Caco-2 (cell line): ENCODE measurements at regions not wholly inside any gene's neighbourhood (a gene's known extent, or its start where the extent isn't known, plus 50 kb on each side); places are given as distances from the start of the nearest gene placed in this dataset.

Source experiments
- BruUV-seq: library from RNA; stranded (reverse); fragments of 400-500 nt; replicated peaks from 2 replicates; lab custom pipeline; 2021; lab: Mats Ljungman, UMichigan
- CTCF ChIA-PET: fragments of 300-600 bp; sonication (Branson Sonifier 250); formaldehyde crosslinking; loops from one replicate; lab custom pipeline; 2022; ENCODE audit warnings: antibody characterized with exemption; lab: Charles Lee
- POLR2A ChIA-PET: fragments of 300-600 bp; sonication (Branson Sonifier 250); formaldehyde crosslinking; loops from one replicate; lab custom pipeline; 2022; ENCODE audit warnings: antibody characterized with exemption; lab: Charles Lee
- DNase-seq, 2 experiments: peaks; one replicate each; pipeline versions ENCODE4 v3.0.0 to v3.0.0-alpha.2; 2020 to 2022
- H3K27me3 ChIP-seq: replicated peaks from 2 replicates; pipeline ENCODE4 v1.6.0; 2011; ENCODE audit warnings: low read length; ENCODE audit not compliant: control insufficient read depth, insufficient read depth
- H3K36me3 ChIP-seq: 2 replicates; pipeline ENCODE4 v1.5.1; 2011; ENCODE audit warnings: low read length; ENCODE audit not compliant: control insufficient read depth, insufficient read depth
- H3K4me1 ChIP-seq: fragments of 250-450 bp; sonication (Bioruptor Pico); 2 replicates; pipeline ENCODE4 v1.5.1; 2020; ENCODE audit warnings: mild to moderate bottlenecking
- H3K4me3 ChIP-seq: 2 replicates; pipeline ENCODE4 v1.5.1; 2011; ENCODE audit warnings: low read depth, mild to moderate bottlenecking, control low read depth, low read length
- H3K9me3 ChIP-seq: fragments of 250-450 bp; sonication (Bioruptor Pico); 2 replicates; pipeline ENCODE4 v1.5.1; 2020; ENCODE audit warnings: mild to moderate bottlenecking, moderate library complexity
- H3K27ac Mint-ChIP-seq: one replicate; pipeline ENCODE4 v1.8.0; 2022; ENCODE audit warnings: mixed read lengths; ENCODE audit not compliant: unreplicated experiment
- H3K27me3 Mint-ChIP-seq: one replicate; pipeline ENCODE4 v1.8.0; 2022; ENCODE audit warnings: mixed read lengths; ENCODE audit not compliant: insufficient read depth, unreplicated experiment
- H3K36me3 Mint-ChIP-seq: one replicate; pipeline ENCODE4 v1.8.0; 2022; ENCODE audit warnings: mild to moderate bottlenecking, mixed read lengths; ENCODE audit not compliant: insufficient read depth, unreplicated experiment
- H3K4me1 Mint-ChIP-seq: one replicate; pipeline ENCODE4 v1.8.0; 2022; ENCODE audit warnings: low read depth, mixed read lengths; ENCODE audit not compliant: unreplicated experiment
- H3K4me3 Mint-ChIP-seq: one replicate; pipeline ENCODE4 v1.8.0; 2022; ENCODE audit warnings: mild to moderate bottlenecking, moderate library complexity, mixed read lengths; ENCODE audit not compliant: unreplicated experiment
- H3K9me3 Mint-ChIP-seq: one replicate; pipeline ENCODE4 v1.8.0; 2022; ENCODE audit warnings: mixed read lengths; ENCODE audit not compliant: unreplicated experiment
- intact Hi-C: fragments of 100-400 bp; cut with micrococcal nuclease; formaldehyde crosslinking; loops from one replicate; pipeline ENCODE4 v1.10.0; 2022; ENCODE audit not compliant: unreplicated experiment
- TF ChIP-seq, protein P1 (sequence below), 2 experiments: fragments of 200-600 bp in 1 of 2; IDR thresholded peaks; 1 replicate in 1 of 2; 2 replicates in 1 of 2; pipeline versions ENCODE4 v1.5.1 to v1.8.0; 2011 to 2022; ENCODE audit warnings: antibody characterized with exemption in 1 of 2, control low read depth in 1 of 2, inconsistent platforms in 1 of 2, low read depth in 1 of 2, low read length in 1 of 2, mild to moderate bottlenecking in 1 of 2, moderate library complexity in 1 of 2; ENCODE audit not compliant: insufficient read depth in 1 of 2, severe bottlenecking in 1 of 2, unreplicated experiment in 1 of 2

DNA sequence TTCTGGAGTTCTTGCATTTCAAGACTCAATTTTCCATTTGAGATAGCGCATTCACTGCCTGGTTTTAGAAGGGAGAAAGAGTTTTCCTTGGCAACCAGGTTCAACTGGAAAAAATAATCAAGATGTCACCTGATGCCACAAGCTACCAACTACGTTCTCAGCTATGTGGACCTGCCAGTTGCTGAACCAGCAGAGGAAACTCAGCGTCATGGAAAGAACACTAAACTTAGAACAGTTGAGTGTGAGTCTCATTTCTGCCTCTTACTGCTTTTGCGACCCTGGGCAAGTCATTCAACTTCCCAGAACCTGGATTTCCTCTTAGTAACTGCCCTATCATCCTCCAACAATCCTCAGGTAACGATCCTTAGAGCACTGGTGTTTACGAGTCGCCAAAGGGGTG is 373.0 kb upstream of the ESRRG start:
- DNase-seq, result no peak
- no TSS peak for BruUV-seq
- no peaks in the 10 kb centered on the region for H3K9me3 Mint-ChIP-seq
- Histone ChIP-seq H3K4me1 (peaks cover 3% of the 10 kb centered on the region; the same call in 1 of the 2 replicates), H3K4me3 (no peak overlapping the region), H3K27me3 (no peaks in the 10 kb centered on the region; the same call in 1 of the 2 replicates), H3K36me3 (no peaks in the 10 kb centered on the region), H3K9me3 (no peaks in the 10 kb centered on the region)
- no peak overlapping the region for H3K27ac Mint-ChIP-seq
- POLR2A ChIA-PET, result no interaction called here
- CTCF ChIA-PET, result no interaction called here
- TF ChIP-seq, protein P1, sequence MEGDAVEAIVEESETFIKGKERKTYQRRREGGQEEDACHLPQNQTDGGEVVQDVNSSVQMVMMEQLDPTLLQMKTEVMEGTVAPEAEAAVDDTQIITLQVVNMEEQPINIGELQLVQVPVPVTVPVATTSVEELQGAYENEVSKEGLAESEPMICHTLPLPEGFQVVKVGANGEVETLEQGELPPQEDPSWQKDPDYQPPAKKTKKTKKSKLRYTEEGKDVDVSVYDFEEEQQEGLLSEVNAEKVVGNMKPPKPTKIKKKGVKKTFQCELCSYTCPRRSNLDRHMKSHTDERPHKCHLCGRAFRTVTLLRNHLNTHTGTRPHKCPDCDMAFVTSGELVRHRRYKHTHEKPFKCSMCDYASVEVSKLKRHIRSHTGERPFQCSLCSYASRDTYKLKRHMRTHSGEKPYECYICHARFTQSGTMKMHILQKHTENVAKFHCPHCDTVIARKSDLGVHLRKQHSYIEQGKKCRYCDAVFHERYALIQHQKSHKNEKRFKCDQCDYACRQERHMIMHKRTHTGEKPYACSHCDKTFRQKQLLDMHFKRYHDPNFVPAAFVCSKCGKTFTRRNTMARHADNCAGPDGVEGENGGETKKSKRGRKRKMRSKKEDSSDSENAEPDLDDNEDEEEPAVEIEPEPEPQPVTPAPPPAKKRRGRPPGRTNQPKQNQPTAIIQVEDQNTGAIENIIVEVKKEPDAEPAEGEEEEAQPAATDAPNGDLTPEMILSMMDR (IDR thresholded peaks at IDR 0.05; ENCODE audit: insufficient read depth in 1 of 2, low read depth in 1 of 2, low read length in 1 of 2, severe bottlenecking in 1 of 2, unreplicated experiment in 1 of 2), result no peak
- H3K36me3 Mint-ChIP-seq, result no peaks in the 10 kb centered on the region
- no peaks in the 10 kb centered on the region for H3K27me3 Mint-ChIP-seq
- intact Hi-C loops, result no loop called here
- H3K4me1 Mint-ChIP-seq, result no peaks in the 10 kb centered on the region
- H3K4me3 Mint-ChIP-seq, result no peak overlapping the region

DNA sequence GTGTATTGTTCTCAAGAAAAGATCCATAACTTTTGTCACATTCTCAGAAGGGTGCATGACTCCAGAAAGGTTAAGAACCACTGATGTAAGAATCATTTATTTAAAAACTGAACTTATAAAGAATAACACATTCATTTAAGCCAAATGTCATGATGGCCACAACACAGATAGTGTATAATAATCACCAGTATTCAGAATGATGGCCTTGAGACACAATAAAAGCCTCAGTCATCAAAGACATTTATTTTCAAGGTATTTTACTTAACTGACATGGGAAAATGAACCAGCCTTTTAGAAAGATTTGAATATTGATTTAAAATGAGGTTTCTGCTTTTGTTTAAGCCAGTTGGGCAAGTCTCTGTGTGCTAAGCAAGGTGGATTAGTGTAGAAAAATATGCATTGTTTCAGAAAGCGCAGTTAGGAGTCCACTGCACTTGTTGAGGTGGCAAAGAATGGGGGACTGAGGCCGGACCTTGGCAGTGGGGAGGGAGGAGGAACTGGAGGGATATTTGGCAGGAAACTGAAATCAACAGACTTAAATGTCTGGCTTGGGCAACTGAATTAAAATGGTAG is 371.9 kb upstream of the ESRRG start:
- CTCF ChIA-PET, result no interaction called here
- peaks cover 3% of the 10 kb centered on the region for H3K27me3 Mint-ChIP-seq
- H3K4me1 Mint-ChIP-seq, result peaks cover 6% of the 10 kb centered on the region
- H3K27ac Mint-ChIP-seq, result no peak overlapping the region
- no TSS peak for BruUV-seq
- intact Hi-C loops, result no loop called here
- no peaks in the 10 kb centered on the region for H3K9me3 Mint-ChIP-seq
- Histone ChIP-seq H3K4me3 (no peak overlapping the region), H3K27me3 (no peaks in the 10 kb centered on the region; the same call in 1 of the 2 replicates), H3K36me3 (no peaks in the 10 kb centered on the region), H3K4me1 (peaks cover 3% of the 10 kb centered on the region; the same call in 1 of the 2 replicates), H3K9me3 (no peaks in the 10 kb centered on the region)
- H3K36me3 Mint-ChIP-seq, result no peaks in the 10 kb centered on the region
- no peak overlapping the region for H3K4me3 Mint-ChIP-seq
- DNase-seq, result no peak
- TF ChIP-seq, protein P1 (IDR thresholded peaks at IDR 0.05; ENCODE audit: insufficient read depth in 1 of 2, low read depth in 1 of 2, low read length in 1 of 2, severe bottlenecking in 1 of 2, unreplicated experiment in 1 of 2), result no peak
- POLR2A ChIA-PET, result no interaction called here

DNA sequence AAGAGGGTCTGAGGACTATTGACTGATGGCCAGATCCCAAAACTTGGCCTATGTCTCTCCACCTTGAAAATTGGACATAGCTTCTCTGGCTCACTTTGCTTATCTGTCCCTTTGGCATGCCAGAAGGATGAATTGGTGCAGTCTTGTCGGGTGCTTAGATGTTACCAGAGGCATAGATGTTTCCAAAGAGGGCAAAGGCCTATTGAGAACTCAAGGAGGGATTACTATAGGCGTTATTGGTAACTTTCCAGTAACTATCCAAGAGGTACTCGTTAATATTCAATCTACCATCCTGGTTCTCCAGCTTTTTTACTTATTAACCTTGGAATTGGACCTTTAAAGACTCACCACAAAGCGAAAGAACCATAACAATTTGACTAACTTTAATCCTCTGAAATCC is 368.3 kb upstream of the ESRRG start:
- H3K36me3 Mint-ChIP-seq, result no peaks in the 10 kb centered on the region
- Histone ChIP-seq H3K9me3 (no peaks in the 10 kb centered on the region), H3K27me3 (no peaks in the 10 kb centered on the region), H3K4me1 (peaks cover 3% of the 10 kb centered on the region; the same call in 1 of the 2 replicates), H3K4me3 (no peak overlapping the region), H3K36me3 (no peaks in the 10 kb centered on the region)
- no peak overlapping the region for H3K4me3 Mint-ChIP-seq
- peaks cover 7% of the 10 kb centered on the region for H3K27me3 Mint-ChIP-seq
- no TSS peak for BruUV-seq
- DNase-seq, result no peak
- peaks cover 9% of the 10 kb centered on the region for H3K4me1 Mint-ChIP-seq
- ChIA-PET POLR2A (no interaction called here), CTCF (no interaction called here)
- TF ChIP-seq, protein P1 (IDR thresholded peaks at IDR 0.05; ENCODE audit: insufficient read depth in 1 of 2, low read depth in 1 of 2, low read length in 1 of 2, severe bottlenecking in 1 of 2, unreplicated experiment in 1 of 2), result no peak
- no peak overlapping the region for H3K27ac Mint-ChIP-seq
- intact Hi-C loops, result no loop called here
- H3K9me3 Mint-ChIP-seq, result no peaks in the 10 kb centered on the region
